Ishikawa (cell line): ENCODE measurements at regions not wholly inside any gene's neighbourhood (a gene's known extent, or its start where the extent isn't known, plus 50 kb on each side); places are given as distances from the start of the nearest gene placed in this dataset.

Experiments
- CEBPB ChIP-seq: IDR thresholded peaks from 2 replicates; pipeline ENCODE4 v1.6.1; 2012
- CREB1 ChIP-seq: IDR thresholded peaks from 2 replicates; pipeline ENCODE4 v1.6.1; 2012; ENCODE audit warnings: low read depth
- EGR1 ChIP-seq: IDR thresholded peaks from 2 replicates; pipeline ENCODE4 v1.6.1; 2012
- EP300 ChIP-seq: IDR thresholded peaks from 2 replicates; pipeline ENCODE4 v1.6.1; 2012; ENCODE audit warnings: borderline replicate concordance
- FOXM1 ChIP-seq: IDR thresholded peaks from 2 replicates; pipeline ENCODE4 v1.6.1; 2012; ENCODE audit warnings: low read depth, borderline replicate concordance
- NFIC ChIP-seq: IDR thresholded peaks from 2 replicates; pipeline ENCODE4 v1.6.1; 2012
- RAD21 ChIP-seq: IDR thresholded peaks from 2 replicates; pipeline ENCODE4 v1.6.1; 2012; ENCODE audit warnings: low read depth
- TAF1 ChIP-seq: IDR thresholded peaks from 2 replicates; pipeline ENCODE4 v1.6.1; 2012; ENCODE audit warnings: low read depth, mild to moderate bottlenecking
- TCF12 ChIP-seq: IDR thresholded peaks from 2 replicates; pipeline ENCODE4 v1.6.1; 2012; ENCODE audit warnings: low read depth
- TEAD4 ChIP-seq: IDR thresholded peaks from 2 replicates; pipeline ENCODE4 v1.6.1; 2012
- YY1 ChIP-seq: IDR thresholded peaks from 2 replicates; pipeline ENCODE4 v1.6.1; 2012; ENCODE audit warnings: low read depth
- ZBTB7A ChIP-seq: IDR thresholded peaks from 2 replicates; pipeline ENCODE4 v1.6.1; 2012; ENCODE audit warnings: low read depth
- TF ChIP-seq, protein P1 (sequence below): IDR thresholded peaks from 2 replicates; pipeline ENCODE4 v1.6.1; 2012
- TF ChIP-seq, protein P2 (sequence below): IDR thresholded peaks from 2 replicates; pipeline ENCODE4 v1.6.1; 2012
- TF ChIP-seq, protein P3 (sequence below): IDR thresholded peaks from 2 replicates; pipeline ENCODE4 v1.6.1; 2012; ENCODE audit warnings: low read depth, mild to moderate bottlenecking

GRCh38 chr4:130077275-130077674 lies 981.3 kb downstream of the C4orf33 start:
- TF ChIP-seq EP300: no peak
- no peak for TF ChIP-seq FOXM1
- no peak for TF ChIP-seq ZBTB7A
- no peak for TF ChIP-seq EGR1
- no peak for TF ChIP-seq TAF1
- TF ChIP-seq TCF12: no peak
- no peak for TF ChIP-seq CREB1
- TF ChIP-seq RAD21: no peak

DNA sequence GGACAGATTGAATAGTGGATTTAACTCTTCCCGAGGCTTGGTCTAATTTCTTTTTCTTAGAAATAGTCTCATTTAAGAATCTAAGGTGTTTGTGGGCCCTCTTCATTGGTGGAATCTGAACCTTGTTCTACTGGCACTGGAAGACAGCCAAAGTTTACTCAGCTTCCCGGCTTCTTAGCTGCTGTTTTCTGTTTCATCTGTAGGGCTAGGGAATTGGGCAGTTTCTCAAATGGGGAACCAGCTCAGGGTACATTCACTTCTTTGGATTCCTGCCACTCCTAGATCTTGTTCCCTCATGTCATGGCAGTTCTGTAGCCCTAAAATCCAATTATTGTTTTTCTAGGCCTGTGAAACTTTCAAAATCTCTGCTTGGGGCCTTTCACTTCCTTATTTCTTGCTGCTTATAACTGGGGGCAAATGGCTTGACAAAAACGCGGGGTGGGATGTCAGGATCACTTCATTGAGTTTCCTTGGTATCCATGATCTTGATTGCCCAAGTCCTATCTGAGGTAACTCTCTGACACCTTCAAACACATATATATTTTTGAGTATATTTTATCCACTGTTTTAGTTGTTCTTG lies 985.0 kb downstream of the C4orf33 start:
- no peak for TF ChIP-seq TCF12
- TF ChIP-seq ZBTB7A: no peak
- TF ChIP-seq CEBPB: no peak
- TF ChIP-seq CREB1: no peak
- TF ChIP-seq, protein P1, sequence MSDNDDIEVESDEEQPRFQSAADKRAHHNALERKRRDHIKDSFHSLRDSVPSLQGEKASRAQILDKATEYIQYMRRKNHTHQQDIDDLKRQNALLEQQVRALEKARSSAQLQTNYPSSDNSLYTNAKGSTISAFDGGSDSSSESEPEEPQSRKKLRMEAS: no peak
- no peak for TF ChIP-seq NFIC
- no peak for TF ChIP-seq FOXM1
- TF ChIP-seq YY1: no peak
- TF ChIP-seq EP300: no peak
- TF ChIP-seq, protein P2, sequence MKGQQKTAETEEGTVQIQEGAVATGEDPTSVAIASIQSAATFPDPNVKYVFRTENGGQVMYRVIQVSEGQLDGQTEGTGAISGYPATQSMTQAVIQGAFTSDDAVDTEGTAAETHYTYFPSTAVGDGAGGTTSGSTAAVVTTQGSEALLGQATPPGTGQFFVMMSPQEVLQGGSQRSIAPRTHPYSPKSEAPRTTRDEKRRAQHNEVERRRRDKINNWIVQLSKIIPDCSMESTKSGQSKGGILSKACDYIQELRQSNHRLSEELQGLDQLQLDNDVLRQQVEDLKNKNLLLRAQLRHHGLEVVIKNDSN: no peak
- TF ChIP-seq TAF1: no peak
- TF ChIP-seq RAD21: no peak
- TF ChIP-seq EGR1: no peak
- no peak for TF ChIP-seq TEAD4
- TF ChIP-seq, protein P3, sequence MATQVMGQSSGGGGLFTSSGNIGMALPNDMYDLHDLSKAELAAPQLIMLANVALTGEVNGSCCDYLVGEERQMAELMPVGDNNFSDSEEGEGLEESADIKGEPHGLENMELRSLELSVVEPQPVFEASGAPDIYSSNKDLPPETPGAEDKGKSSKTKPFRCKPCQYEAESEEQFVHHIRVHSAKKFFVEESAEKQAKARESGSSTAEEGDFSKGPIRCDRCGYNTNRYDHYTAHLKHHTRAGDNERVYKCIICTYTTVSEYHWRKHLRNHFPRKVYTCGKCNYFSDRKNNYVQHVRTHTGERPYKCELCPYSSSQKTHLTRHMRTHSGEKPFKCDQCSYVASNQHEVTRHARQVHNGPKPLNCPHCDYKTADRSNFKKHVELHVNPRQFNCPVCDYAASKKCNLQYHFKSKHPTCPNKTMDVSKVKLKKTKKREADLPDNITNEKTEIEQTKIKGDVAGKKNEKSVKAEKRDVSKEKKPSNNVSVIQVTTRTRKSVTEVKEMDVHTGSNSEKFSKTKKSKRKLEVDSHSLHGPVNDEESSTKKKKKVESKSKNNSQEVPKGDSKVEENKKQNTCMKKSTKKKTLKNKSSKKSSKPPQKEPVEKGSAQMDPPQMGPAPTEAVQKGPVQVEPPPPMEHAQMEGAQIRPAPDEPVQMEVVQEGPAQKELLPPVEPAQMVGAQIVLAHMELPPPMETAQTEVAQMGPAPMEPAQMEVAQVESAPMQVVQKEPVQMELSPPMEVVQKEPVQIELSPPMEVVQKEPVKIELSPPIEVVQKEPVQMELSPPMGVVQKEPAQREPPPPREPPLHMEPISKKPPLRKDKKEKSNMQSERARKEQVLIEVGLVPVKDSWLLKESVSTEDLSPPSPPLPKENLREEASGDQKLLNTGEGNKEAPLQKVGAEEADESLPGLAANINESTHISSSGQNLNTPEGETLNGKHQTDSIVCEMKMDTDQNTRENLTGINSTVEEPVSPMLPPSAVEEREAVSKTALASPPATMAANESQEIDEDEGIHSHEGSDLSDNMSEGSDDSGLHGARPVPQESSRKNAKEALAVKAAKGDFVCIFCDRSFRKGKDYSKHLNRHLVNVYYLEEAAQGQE: no peak

- TF ChIP-seq TEAD4 (no peak), NFIC (no peak)
Observed at GRCh38 chr4:130090427-130090826, 994.5 kb downstream of the C4orf33 start.

DNA sequence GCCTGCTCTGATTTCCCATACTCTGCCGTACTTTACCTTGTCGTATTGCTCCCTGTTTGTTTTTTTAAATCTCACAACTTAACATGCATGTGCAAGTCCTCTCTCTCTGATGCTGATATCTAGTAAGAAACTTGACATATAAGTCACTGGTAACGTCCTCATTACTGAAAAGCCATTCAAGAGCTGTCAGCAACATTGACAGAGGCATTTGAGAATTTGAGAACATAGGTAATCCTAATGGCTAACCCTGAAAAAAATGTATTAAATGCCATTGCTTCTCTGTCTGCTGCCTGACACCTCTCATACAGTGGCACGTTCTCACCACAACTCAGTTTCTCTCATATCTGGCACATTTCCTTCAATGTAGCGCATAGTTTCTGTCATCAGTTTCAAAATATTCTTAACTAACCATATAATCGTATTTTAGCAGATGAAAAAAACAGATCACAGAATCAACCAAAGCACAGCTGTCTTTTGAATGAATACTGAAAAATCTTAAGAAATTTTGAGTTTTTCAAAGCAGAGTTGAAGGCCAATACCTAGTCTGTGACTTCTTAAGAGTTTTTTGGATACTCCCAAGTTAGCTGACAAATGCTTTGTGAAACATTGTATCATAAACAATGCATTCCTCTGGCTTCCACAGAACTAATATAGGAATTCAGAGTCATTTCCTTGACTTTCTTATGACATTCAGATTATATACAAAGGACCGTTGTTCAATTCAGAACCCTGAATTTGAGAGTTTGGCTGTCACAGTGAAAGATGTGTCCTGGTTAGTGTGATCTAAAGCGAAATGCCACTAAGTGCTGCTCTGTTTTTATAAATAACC lies 996.4 kb downstream of the C4orf33 start:
- no peak for TF ChIP-seq YY1
- no peak for TF ChIP-seq TCF12
- TF ChIP-seq NFIC: no peak
- no peak for TF ChIP-seq EP300
- TF ChIP-seq, protein P2: no peak

GRCh38 chr4:130099105-130099504 lies 1003.2 kb downstream of the C4orf33 start:
- no peak for TF ChIP-seq RAD21

- TF ChIP-seq EP300 (no peak), YY1 (no peak), ZBTB7A (no peak)
- TF ChIP-seq, protein P1: no peak
Observed at GRCh38 chr4:130110189-130110588, 1014.2 kb downstream of the C4orf33 start.

- TF ChIP-seq, protein P1: no peak
- TF ChIP-seq FOXM1: no peak
- no peak for TF ChIP-seq TEAD4
- no peak for TF ChIP-seq TAF1
- no peak for TF ChIP-seq EGR1
- TF ChIP-seq ZBTB7A: no peak
- TF ChIP-seq EP300: no peak
- TF ChIP-seq CREB1: no peak
- TF ChIP-seq, protein P2: no peak
- no peak for TF ChIP-seq RAD21
- TF ChIP-seq, protein P3: no peak
- no peak for TF ChIP-seq YY1
- TF ChIP-seq NFIC: no peak
- TF ChIP-seq TCF12: no peak
Observed at GRCh38 chr4:130110770-130111169, 1014.8 kb downstream of the C4orf33 start.
